SK-N-SH (cell line): ENCODE measurements at regions not wholly inside any gene's neighbourhood (a gene's known extent, or its start where the extent isn't known, plus 50 kb on each side); places are given as distances from the start of the nearest gene placed in this dataset.
A peak's percentile ranks its signal among the peaks of the same experiment; 100 is the strongest.

Experiments
- CTCF ChIA-PET: fragments of 300-600, 350-600 bp; formaldehyde crosslinking; extraction: SDS; loops from one replicate; lab custom pipeline; 2021; lab: Yijun Ruan, JAX
- POLR2A ChIA-PET: fragments of 350-600 bp; sonication (Branson Sonifier 250); formaldehyde crosslinking; extraction: SDS; loops from one replicate; lab custom pipeline; 2020; ENCODE audit warnings: antibody characterized with exemption, inconsistent platforms; lab: Yijun Ruan, JAX
- DNase-seq: peaks from one replicate; pipeline ENCODE4 v3.0.0; 2012
- H2AFZ ChIP-seq: fragments of 200-600 bp; sonication (generic); 2 replicates; pipeline ENCODE4 v1.8.1; 2016; ENCODE audit warnings: antibody characterized with exemption, mild to moderate bottlenecking, low read depth
- H3F3A ChIP-seq: fragments of 200-600 bp; sonication (generic); replicated peaks from 2 replicates; pipeline ENCODE3; 2016; ENCODE audit warnings: antibody characterized with exemption, mild to moderate bottlenecking; ENCODE audit not compliant: insufficient read depth
- H3K27ac ChIP-seq, 2 experiments: fragments of 200-500 bp in 1 of 2; fragments of 200-600 bp in 1 of 2; sonication (Bioruptor generic) in 1 of 2; sonication (generic), shearing (Covaris generic) in 1 of 2; 2 replicates each; pipeline versions ENCODE4 v1.5.1 to v1.6.1; 2014 to 2016; ENCODE audit warnings: low read depth in 2 of 2, inconsistent platforms in 1 of 2, low read length in 1 of 2, mild to moderate bottlenecking in 1 of 2, mixed read lengths in 1 of 2
- H3K27me3 ChIP-seq: fragments of 200-600 bp; sonication (generic), shearing (Covaris generic); 2 replicates; pipeline ENCODE4 v1.6.1; 2016; ENCODE audit warnings: mixed run types; ENCODE audit not compliant: insufficient read depth
- H3K36me3 ChIP-seq, 2 experiments: fragments of 200-500 bp in 1 of 2; fragments of 200-600 bp in 1 of 2; sonication (Bioruptor generic) in 1 of 2; sonication (generic) in 1 of 2; replicated peaks in 1 of 2; 2 replicates each; pipeline versions ENCODE3 to v1.5.1; 2014 to 2016; ENCODE audit warnings: low read length in 1 of 2, mild to moderate bottlenecking in 1 of 2; ENCODE audit not compliant: insufficient read depth in 2 of 2, control insufficient read depth in 1 of 2
- H3K4me1 ChIP-seq, 2 experiments: fragments of 200-500 bp in 1 of 2; fragments of 200-600 bp in 1 of 2; sonication (Bioruptor generic) in 1 of 2; sonication (generic), shearing (Covaris generic) in 1 of 2; 2 replicates each; pipeline versions ENCODE4 v1.5.1 to v1.6.1; 2014 to 2016; ENCODE audit warnings: low read depth in 1 of 2, low read length in 1 of 2, mixed run types in 1 of 2; ENCODE audit not compliant: insufficient read depth in 2 of 2, control insufficient read depth in 1 of 2
- H3K4me2 ChIP-seq: fragments of 200-600 bp; sonication (generic), shearing (Covaris generic); 2 replicates; pipeline ENCODE4 v1.6.1; 2017; ENCODE audit warnings: mixed run types
- H3K4me3 ChIP-seq, 2 experiments: fragments of 200-500 bp in 1 of 2; fragments of 200-600 bp in 1 of 2; sonication (Bioruptor generic) in 1 of 2; sonication (generic), shearing (Covaris generic) in 1 of 2; 2 replicates each; pipeline versions ENCODE4 v1.5.1 to v1.8.1; 2014 to 2016; ENCODE audit warnings: low read depth in 2 of 2, inconsistent platforms in 1 of 2, low read length in 1 of 2, mild to moderate bottlenecking in 1 of 2, mixed read lengths in 1 of 2, moderate library complexity in 1 of 2
- H3K79me2 ChIP-seq: fragments of 200-600 bp; sonication (generic); 2 replicates; pipeline ENCODE4 v1.8.1; 2017; ENCODE audit warnings: mild to moderate bottlenecking; ENCODE audit not compliant: insufficient read depth
- H3K9ac ChIP-seq: fragments of 200-600 bp; sonication (generic); 2 replicates; pipeline ENCODE4 v1.6.1; 2017; ENCODE audit warnings: mixed run types
- H3K9me2 ChIP-seq: fragments of 200-600 bp; sonication (generic); 2 replicates; pipeline ENCODE4 v1.6.1; 2017; ENCODE audit warnings: mixed run types
- H3K9me3 ChIP-seq: fragments of 200-600 bp; sonication (generic); 2 replicates; pipeline ENCODE4 v1.6.1; 2017; ENCODE audit warnings: mixed run types, mild to moderate bottlenecking, moderate library complexity
- H4K20me1 ChIP-seq: fragments of 200-600 bp; sonication (generic); 2 replicates; pipeline ENCODE4 v1.6.1; 2017; ENCODE audit warnings: mild to moderate bottlenecking, mixed run types; ENCODE audit not compliant: insufficient read depth
- FOXJ3 ChIP-seq: sonication (generic); formaldehyde crosslinking; IDR thresholded peaks from 2 replicates; pipeline ENCODE4 v1.5.1; 2020; ENCODE audit warnings: mild to moderate bottlenecking, missing genetic modification reagents
- FOXM1 ChIP-seq: IDR thresholded peaks from 2 replicates; pipeline ENCODE4 v1.4.0; 2012; ENCODE audit warnings: low read depth, mild to moderate bottlenecking
- GABPA ChIP-seq: IDR thresholded peaks from 2 replicates; pipeline ENCODE4 v1.4.0; 2012; ENCODE audit warnings: low read depth, mild to moderate bottlenecking
- GATA2 ChIP-seq: sonication (generic); formaldehyde crosslinking; IDR thresholded peaks from 2 replicates; pipeline ENCODE4 v1.5.0; 2020; ENCODE audit warnings: mild to moderate bottlenecking, missing genetic modification reagents
- IRF3 ChIP-seq: fragments of 150-350 bp; IDR thresholded peaks from 2 replicates; pipeline ENCODE4 v1.6.1; 2016; ENCODE audit warnings: mild to moderate bottlenecking, low read depth, low read length
- JUND ChIP-seq: IDR thresholded peaks from 2 replicates; pipeline ENCODE4 v1.4.0; 2012
- MEF2A ChIP-seq: IDR thresholded peaks from 2 replicates; pipeline ENCODE4 v1.4.0; 2012; ENCODE audit warnings: low read depth, borderline replicate concordance
- NRF1 ChIP-seq: IDR thresholded peaks from 2 replicates; pipeline ENCODE4 v1.6.1; 2012; ENCODE audit warnings: low read depth, mild to moderate bottlenecking, low read length
- RAD21 ChIP-seq: IDR thresholded peaks from 2 replicates; pipeline ENCODE4 v1.6.1; 2012; ENCODE audit warnings: mild to moderate bottlenecking, low read length
- RCOR1 ChIP-seq: fragments of 150-350 bp; IDR thresholded peaks from 2 replicates; pipeline ENCODE4 v1.6.1; 2017; ENCODE audit warnings: antibody characterized with exemption, low read length
- RFX5 ChIP-seq: IDR thresholded peaks from 2 replicates; pipeline ENCODE4 v1.6.1; 2012; ENCODE audit warnings: mild to moderate bottlenecking, improper control_type of control experiment, low read length
- SMC3 ChIP-seq: IDR thresholded peaks from 2 replicates; pipeline ENCODE4 v1.6.1; 2012; ENCODE audit warnings: low read depth, low read length, improper control_type of control experiment
- TAF1 ChIP-seq: IDR thresholded peaks from 2 replicates; pipeline ENCODE4 v1.6.1; 2012; ENCODE audit warnings: low read depth, mild to moderate bottlenecking, low read length, moderate library complexity, borderline replicate concordance
- TEAD4 ChIP-seq: IDR thresholded peaks from 2 replicates; pipeline ENCODE4 v1.4.0; 2012; ENCODE audit warnings: mild to moderate bottlenecking, borderline replicate concordance; ENCODE audit not compliant: insufficient read depth
- USF1 ChIP-seq: IDR thresholded peaks from 2 replicates; pipeline ENCODE4 v1.4.0; 2012; ENCODE audit warnings: low read depth, borderline replicate concordance
- YY1 ChIP-seq: IDR thresholded peaks from 2 replicates; pipeline ENCODE4 v1.4.0; 2012; ENCODE audit warnings: low read depth, mild to moderate bottlenecking
- WGBS: methylation state at CpG from one replicate; pipeline ENCODE4 v1.1.6; 2017; ENCODE audit warnings: low lambda C conversion rate; 5-methylcytosine and 5-hydroxymethylcytosine counted together
- TF ChIP-seq, protein P1 (sequence below): IDR thresholded peaks from 2 replicates; pipeline ENCODE4; 2012
- TF ChIP-seq, protein P2 (sequence below): IDR thresholded peaks from 2 replicates; pipeline ENCODE4 v1.4.0; 2012; ENCODE audit warnings: low read depth, borderline replicate concordance

- CTCF ChIA-PET, result no interaction called here
- no peaks in the 10 kb centered on the region for H3F3A ChIP-seq
- H3K4me1 ChIP-seq, result peaks cover 3 to 11% of the 10 kb centered on the region in 2 experiments; a peak in 3 of 4 replicates
- H3K4me3 ChIP-seq, result no peak overlapping the region
- H3K36me3 ChIP-seq, result no peaks in the 10 kb centered on the region
- TF ChIP-seq YY1 (no peak), RFX5 (no peak), USF1 (no peak), IRF3 (no peak), GABPA (no peak), TEAD4 (no peak), TAF1 (no peak), GATA2 (no peak)
- no peaks in the 10 kb centered on the region for H3K79me2 ChIP-seq
- DNase-seq, result no peak
- 76% methylated on average over 3 of the region's 3 CpGs for WGBS
- H4K20me1 ChIP-seq, result no peaks in the 10 kb centered on the region
- H3K27ac ChIP-seq, result no peak overlapping the region
- H3K9me2 ChIP-seq, result peaks cover 4% of the 10 kb centered on the region; the same call in 1 of the 2 replicates
- no peaks in the 10 kb centered on the region for H3K9me3 ChIP-seq
- no peak overlapping the region for H3K4me2 ChIP-seq
- H3K27me3 ChIP-seq, result no peaks in the 10 kb centered on the region
- no peak overlapping the region for H2AFZ ChIP-seq
- H3K9ac ChIP-seq, result no peak overlapping the region
- POLR2A ChIA-PET, result no interaction called here
These were observed 309.8 kb upstream of the HAND2 start for GRCh38 chr4:173839865-173840264.

DNA sequence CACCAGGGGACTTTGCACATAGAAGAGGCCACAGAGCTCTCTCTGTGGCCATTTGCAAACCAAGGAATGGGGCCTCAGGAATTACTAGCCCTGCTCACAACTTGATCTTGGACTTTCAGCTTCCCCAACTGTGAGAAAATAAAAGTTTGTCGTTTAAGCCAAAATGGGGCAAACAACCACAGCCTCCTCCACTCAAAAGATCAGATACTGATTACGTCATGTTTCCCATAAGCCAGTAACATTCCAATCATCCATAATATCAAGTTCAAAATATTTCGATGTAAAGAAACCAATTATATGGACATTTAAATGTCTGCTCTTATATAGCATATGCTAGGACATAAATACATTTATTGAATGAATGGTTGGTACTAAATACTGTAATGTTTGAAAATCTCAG lies 307.5 kb upstream of the HAND2 start:
- CTCF ChIA-PET, result interaction anchor here (1.5 kb wide), 1 partner anchor 74 kb away, joined by 4 read pairs; no protein-coding TSS in a partner anchor
- no peaks in the 10 kb centered on the region for H3K36me3 ChIP-seq
- no peak for DNase-seq
- H3K27ac ChIP-seq, result peak overlapping the region in 1 of 2 experiments; percentile 99; a peak in 2 of 4 replicates
- H3K4me2 ChIP-seq, result no peak overlapping the region
- H3K4me3 ChIP-seq, result no peak overlapping the region
- H3K9me2 ChIP-seq, result peaks cover 4% of the 10 kb centered on the region; the same call in 1 of the 2 replicates
- H2AFZ ChIP-seq, result no peak overlapping the region
- H3F3A ChIP-seq, result no peaks in the 10 kb centered on the region
- no peaks in the 10 kb centered on the region for H3K9me3 ChIP-seq
- no peaks in the 10 kb centered on the region for H4K20me1 ChIP-seq
- H3K79me2 ChIP-seq, result no peaks in the 10 kb centered on the region
- no peak overlapping the region for H3K9ac ChIP-seq
- H3K27me3 ChIP-seq, result no peaks in the 10 kb centered on the region
- 89% methylated on average over 3 of the region's 3 CpGs for WGBS
- H3K4me1 ChIP-seq, result peaks cover 3 to 11% of the 10 kb centered on the region in 2 experiments; a peak in 3 of 4 replicates
- POLR2A ChIA-PET, result interaction anchor here (2.1 kb wide), 1 partner anchor 172 kb away, joined by 5 read pairs; no protein-coding TSS in a partner anchor
- TF ChIP-seq GABPA, result no peak
- TF ChIP-seq RAD21, result no peak
- TF ChIP-seq FOXM1, result no peak
- TF ChIP-seq JUND, result no peak
- no peak for TF ChIP-seq RCOR1
- TF ChIP-seq GATA2, result no peak
- no peak for TF ChIP-seq MEF2A
- TF ChIP-seq, protein P1, sequence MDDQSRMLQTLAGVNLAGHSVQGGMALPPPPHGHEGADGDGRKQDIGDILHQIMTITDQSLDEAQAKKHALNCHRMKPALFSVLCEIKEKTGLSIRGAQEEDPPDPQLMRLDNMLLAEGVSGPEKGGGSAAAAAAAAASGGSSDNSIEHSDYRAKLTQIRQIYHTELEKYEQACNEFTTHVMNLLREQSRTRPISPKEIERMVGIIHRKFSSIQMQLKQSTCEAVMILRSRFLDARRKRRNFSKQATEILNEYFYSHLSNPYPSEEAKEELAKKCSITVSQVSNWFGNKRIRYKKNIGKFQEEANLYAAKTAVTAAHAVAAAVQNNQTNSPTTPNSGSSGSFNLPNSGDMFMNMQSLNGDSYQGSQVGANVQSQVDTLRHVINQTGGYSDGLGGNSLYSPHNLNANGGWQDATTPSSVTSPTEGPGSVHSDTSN, result no peak
- TF ChIP-seq FOXJ3, result no peak
- TF ChIP-seq TAF1, result no peak
- no peak for TF ChIP-seq NRF1
- no peak for TF ChIP-seq IRF3
- TF ChIP-seq, protein P2, sequence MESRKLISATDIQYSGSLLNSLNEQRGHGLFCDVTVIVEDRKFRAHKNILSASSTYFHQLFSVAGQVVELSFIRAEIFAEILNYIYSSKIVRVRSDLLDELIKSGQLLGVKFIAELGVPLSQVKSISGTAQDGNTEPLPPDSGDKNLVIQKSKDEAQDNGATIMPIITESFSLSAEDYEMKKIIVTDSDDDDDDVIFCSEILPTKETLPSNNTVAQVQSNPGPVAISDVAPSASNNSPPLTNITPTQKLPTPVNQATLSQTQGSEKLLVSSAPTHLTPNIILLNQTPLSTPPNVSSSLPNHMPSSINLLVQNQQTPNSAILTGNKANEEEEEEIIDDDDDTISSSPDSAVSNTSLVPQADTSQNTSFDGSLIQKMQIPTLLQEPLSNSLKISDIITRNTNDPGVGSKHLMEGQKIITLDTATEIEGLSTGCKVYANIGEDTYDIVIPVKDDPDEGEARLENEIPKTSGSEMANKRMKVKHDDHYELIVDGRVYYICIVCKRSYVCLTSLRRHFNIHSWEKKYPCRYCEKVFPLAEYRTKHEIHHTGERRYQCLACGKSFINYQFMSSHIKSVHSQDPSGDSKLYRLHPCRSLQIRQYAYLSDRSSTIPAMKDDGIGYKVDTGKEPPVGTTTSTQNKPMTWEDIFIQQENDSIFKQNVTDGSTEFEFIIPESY, result no peak
- TF ChIP-seq TEAD4, result no peak
- no peak for TF ChIP-seq YY1
- no peak for TF ChIP-seq SMC3
